Lung (tissue), 11 donors: ENCODE measurements at regions not wholly inside any gene's neighbourhood (a gene's known extent, or its start where the extent isn't known, plus 50 kb on each side); places are given as distances from the start of the nearest gene placed in this dataset.

Experiments used
- ATAC-seq: fragments of 200-7000 bp; cut with Tn5 transposase; one replicate; pipeline ENCODE4 v1.9.1; 2020; ENCODE audit warnings: moderate number of reproducible peaks; ENCODE audit not compliant: insufficient read depth, low FRiP score
- DNase-seq, 3 donors: peaks; one replicate each; pipeline ENCODE4 v3.0.0-alpha.2; 2013 to 2017
- H3K27ac ChIP-seq, 2 donors: one replicate each; pipeline ENCODE4 v1.5.1; 2013; ENCODE audit warnings: mild to moderate bottlenecking in 2 of 2, moderate library complexity in 2 of 2, control low read depth in 1 of 2, inconsistent platforms in 1 of 2, low read depth in 1 of 2, low read length in 1 of 2
- H3K27me3 ChIP-seq, 3 donors: one replicate each; pipeline ENCODE4 v1.5.1; 2013; ENCODE audit warnings: low read length in 2 of 3; ENCODE audit not compliant: control insufficient read depth in 3 of 3, insufficient read depth in 3 of 3
- H3K36me3 ChIP-seq, 4 donors: one replicate each; pipeline ENCODE4 v1.5.1; 2013; ENCODE audit warnings: low read length in 4 of 4, mild to moderate bottlenecking in 1 of 4, moderate library complexity in 1 of 4; ENCODE audit not compliant: control insufficient read depth in 4 of 4, insufficient read depth in 4 of 4
- H3K4me1 ChIP-seq, 5 donors: one replicate each; pipeline ENCODE4 v1.5.1; 2013; ENCODE audit warnings: low read length in 5 of 5, mild to moderate bottlenecking in 2 of 5, moderate library complexity in 1 of 5; ENCODE audit not compliant: control insufficient read depth in 5 of 5, insufficient read depth in 5 of 5
- H3K4me3 ChIP-seq: one replicate; pipeline ENCODE4 v1.5.1; 2013; ENCODE audit warnings: mild to moderate bottlenecking, control low read depth, moderate library complexity
- H3K9ac ChIP-seq, 2 donors: one replicate each; pipeline ENCODE4 v1.5.1; 2013; ENCODE audit warnings: low read length in 2 of 2, control low read depth in 1 of 2; ENCODE audit not compliant: insufficient read depth in 1 of 2
- H3K9me3 ChIP-seq, 4 donors: one replicate each; pipeline ENCODE4 v1.5.1; 2013; ENCODE audit warnings: low read length in 3 of 4, mild to moderate bottlenecking in 1 of 4, moderate library complexity in 1 of 4; ENCODE audit not compliant: control insufficient read depth in 4 of 4, insufficient read depth in 3 of 4
- CTCF ChIP-seq: IDR thresholded peaks from 2 replicates; pipeline ENCODE4 v1.5.1; 2012; ENCODE audit warnings: mild to moderate bottlenecking; ENCODE audit errors: control extremely low read depth, extremely low read depth
- WGBS, 2 donors: extraction: QIAGEN DNeasy Blood & Tissue Kit; methylation state at CpG; one replicate each; pipeline ENCODE4 v1.1.7; 2013; 5-methylcytosine and 5-hydroxymethylcytosine counted together
- donor health status: control.
- donor health status: control.
- donor health status: Bipolar disorder and iron deficiency.
- donor health status: healthy.
- donor health status: DM: yes; HTN: yes; CAD: no.

- Histone ChIP-seq H3K4me1 (no peaks in the 10 kb centered on the region), H3K27ac (no peak overlapping the region)
- no peak for ATAC-seq
Measured at GRCh38 chr10:120656107-120656506, 195.1 kb upstream of the WDR11 start.

GRCh38 chr10:120657371-120657770 is 193.8 kb upstream of the WDR11 start:
- H3K4me1 ChIP-seq: no peaks in the 10 kb centered on the region
- H3K9ac ChIP-seq: no peak overlapping the region
- no peaks in the 10 kb centered on the region for H3K27me3 ChIP-seq
- H3K9me3 ChIP-seq: no peaks in the 10 kb centered on the region
- H3K4me3 ChIP-seq: no peak overlapping the region
- no peak overlapping the region for H3K27ac ChIP-seq
- no peaks in the 10 kb centered on the region for H3K36me3 ChIP-seq
- TF ChIP-seq CTCF: no peak
- ATAC-seq: no peak
- no peak for DNase-seq
- WGBS, 2 donors: 21 to 42% methylated on average over 3 of the region's 3 CpGs

More at GRCh38 chr10:120656107-120656506, 195.1 kb upstream of the WDR11 start:
- no peak overlapping the region for H3K9ac ChIP-seq
- no peak for TF ChIP-seq CTCF
- H3K36me3 ChIP-seq: no peaks in the 10 kb centered on the region
- H3K4me3 ChIP-seq: no peak overlapping the region
- DNase-seq: no peak
- no peaks in the 10 kb centered on the region for H3K27me3 ChIP-seq
- no peaks in the 10 kb centered on the region for H3K9me3 ChIP-seq
- 41 to 58% methylated on average over 2 of the region's 2 CpGs for WGBS, 2 donors

- no peak for TF ChIP-seq CTCF
- Histone ChIP-seq H3K27ac (no peak overlapping the region), H3K27me3 (no peaks in the 10 kb centered on the region), H3K9me3 (no peaks in the 10 kb centered on the region), H3K9ac (no peak overlapping the region), H3K36me3 (no peaks in the 10 kb centered on the region), H3K4me3 (no peak overlapping the region), H3K4me1 (no peaks in the 10 kb centered on the region)
- ATAC-seq (no peak), DNase-seq (no peak)
- 65 to 69% methylated on average over 4 of the region's 4 CpGs for whole genome bisulfite sequencing, 2 donors
Measured at GRCh38 chr10:120658943-120659885, 191.9 kb upstream of the WDR11 start.

- no peak overlapping the region for H3K27ac ChIP-seq
- DNase-seq: no peak
- no peaks in the 10 kb centered on the region for H3K9me3 ChIP-seq
- H3K36me3 ChIP-seq: no peaks in the 10 kb centered on the region
- 90 to 93% methylated on average over 4 of the region's 4 CpGs for WGBS, 2 donors
- H3K4me1 ChIP-seq: no peaks in the 10 kb centered on the region
- no peak overlapping the region for H3K9ac ChIP-seq
- ATAC-seq: no peak
- H3K27me3 ChIP-seq: no peaks in the 10 kb centered on the region
- TF ChIP-seq CTCF: no peak
- H3K4me3 ChIP-seq: no peak overlapping the region
Measured at GRCh38 chr10:120666308-120666707, 184.9 kb upstream of the WDR11 start.
